ENCODE measurements at regions not wholly inside any gene's neighbourhood (a gene's known extent, or its start where the extent isn't known, plus 50 kb on each side); places are given as distances from the start of the nearest gene placed in this dataset.
"Not testable (repeated sequence)": the region's sequence is repeated elsewhere in the genome, so short reads cannot be mapped to it uniquely, and the experiment has no call there.

DNA sequence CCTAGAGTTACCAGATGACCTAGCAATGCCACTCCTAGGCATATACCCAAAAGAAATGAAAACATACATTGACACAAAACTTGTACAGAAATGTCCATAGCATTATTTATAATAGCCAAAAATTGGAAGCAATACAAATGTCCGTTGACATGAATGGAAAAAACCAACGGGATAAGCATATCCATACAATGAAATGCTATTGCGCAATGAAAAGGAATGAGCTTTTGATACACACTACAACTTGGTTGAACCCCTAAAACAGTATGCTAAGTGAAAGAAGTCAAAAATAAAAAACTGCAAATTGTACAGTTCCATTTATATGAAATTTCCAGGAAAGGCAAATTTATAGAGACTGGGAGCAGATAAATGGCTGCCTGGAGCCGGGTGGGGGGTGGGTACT lies 90.6 kb upstream of the G2E3 start:
- Histone ChIP-seq H3K4me1 (ENCODE audit: control insufficient read depth, insufficient read depth, low read length) (no peaks in the 10 kb centered on the region), H3K27me3 (ENCODE audit: control insufficient read depth, insufficient read depth, low read length) (no peaks in the 10 kb centered on the region), H3K9me3 (replicated peaks; ENCODE audit: control insufficient read depth, low read depth, low read length) (no peaks in the 10 kb centered on the region), H3K4me3 (ENCODE audit: low read length) (no peak overlapping the region), H3K36me3 (ENCODE audit: control insufficient read depth, insufficient read depth, low read length) (no peaks in the 10 kb centered on the region), H3K27ac (ENCODE audit: low read length) (no peak overlapping the region)
- DNase-seq: no peak
- WGBS (ENCODE audit: insufficient coverage): 83% methylated on average over 1 of the region's 4 CpGs

DNA sequence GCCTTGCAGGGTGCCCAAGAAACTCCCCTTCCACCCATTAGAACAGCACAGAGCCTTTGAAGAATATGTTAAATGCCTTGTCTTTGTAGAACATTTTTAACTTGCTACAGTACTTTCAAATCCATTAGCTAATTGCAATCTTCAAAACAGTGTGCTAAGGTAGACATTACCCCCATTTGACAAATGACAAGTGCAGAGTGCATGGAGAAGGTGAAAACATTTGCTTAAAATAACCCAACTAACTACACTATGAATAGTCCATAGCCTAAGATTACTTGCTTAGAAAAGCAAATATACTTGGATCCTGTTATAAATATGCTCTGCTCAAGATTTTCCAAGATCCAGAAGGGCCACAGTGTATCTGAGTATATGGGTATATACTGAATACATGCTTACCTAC lies 87.0 kb upstream of the G2E3 start:
- Histone ChIP-seq H3K27ac (ENCODE audit: low read length) (no peak overlapping the region), H3K36me3 (ENCODE audit: control insufficient read depth, insufficient read depth, low read length) (no peaks in the 10 kb centered on the region), H3K4me1 (ENCODE audit: control insufficient read depth, insufficient read depth, low read length) (no peaks in the 10 kb centered on the region), H3K4me3 (ENCODE audit: low read length) (no peak overlapping the region), H3K9me3 (replicated peaks; ENCODE audit: control insufficient read depth, low read depth, low read length) (no peaks in the 10 kb centered on the region), H3K27me3 (ENCODE audit: control insufficient read depth, insufficient read depth, low read length) (no peaks in the 10 kb centered on the region)
- no peak for DNase-seq

DNA sequence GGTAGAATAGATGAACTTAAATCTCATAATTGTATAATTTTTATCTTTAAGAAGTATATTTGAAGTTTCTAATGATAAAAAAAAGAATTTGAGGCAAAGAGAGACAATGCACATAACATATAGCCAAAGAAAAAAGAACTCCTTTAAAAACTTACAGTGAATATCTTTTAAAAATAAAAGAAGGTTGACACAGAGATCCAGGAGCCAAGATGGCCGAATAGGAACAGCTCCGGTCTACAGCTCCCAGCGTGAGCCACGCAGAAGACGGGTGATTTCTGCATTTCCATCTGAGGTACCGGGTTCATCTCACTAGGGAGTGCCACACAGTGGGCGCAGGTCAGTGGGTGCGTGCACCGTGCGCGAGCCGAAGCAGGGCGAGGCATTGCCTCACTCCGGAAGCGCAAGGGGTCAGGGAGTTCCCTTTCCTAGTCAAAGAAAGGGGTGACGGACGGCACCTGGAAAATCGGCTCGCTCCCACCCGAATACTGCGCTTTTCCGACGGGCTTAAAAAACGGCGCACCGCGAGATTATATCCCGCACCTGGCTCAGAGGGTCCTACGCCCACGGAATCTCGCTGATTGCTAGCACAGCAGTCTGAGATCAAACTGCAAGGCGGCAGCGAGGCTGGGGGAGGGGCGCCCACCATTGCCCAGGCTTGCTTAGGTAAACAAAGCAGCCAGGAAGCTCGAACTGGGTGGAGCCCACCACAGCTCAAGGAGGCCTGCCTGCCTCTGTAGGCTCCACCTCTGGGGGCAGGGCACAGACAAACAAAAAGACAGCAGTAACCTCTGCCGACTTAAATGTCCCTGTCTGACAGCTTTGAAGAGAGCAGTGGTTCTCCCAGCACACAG lies 84.9 kb upstream of the G2E3 start:
- WGBS (ENCODE audit: insufficient coverage): 93% methylated on average over 3 of the region's 36 CpGs
- not testable (repeated sequence) for H3K27me3 ChIP-seq (ENCODE audit: control insufficient read depth, insufficient read depth, low read length); H3K27ac ChIP-seq (ENCODE audit: low read length); H3K36me3 ChIP-seq (ENCODE audit: control insufficient read depth, insufficient read depth, low read length); H3K4me1 ChIP-seq (ENCODE audit: control insufficient read depth, insufficient read depth, low read length); DNase-seq; H3K9me3 ChIP-seq (replicated peaks; ENCODE audit: control insufficient read depth, low read depth, low read length); H3K4me3 ChIP-seq (ENCODE audit: low read length)

DNA sequence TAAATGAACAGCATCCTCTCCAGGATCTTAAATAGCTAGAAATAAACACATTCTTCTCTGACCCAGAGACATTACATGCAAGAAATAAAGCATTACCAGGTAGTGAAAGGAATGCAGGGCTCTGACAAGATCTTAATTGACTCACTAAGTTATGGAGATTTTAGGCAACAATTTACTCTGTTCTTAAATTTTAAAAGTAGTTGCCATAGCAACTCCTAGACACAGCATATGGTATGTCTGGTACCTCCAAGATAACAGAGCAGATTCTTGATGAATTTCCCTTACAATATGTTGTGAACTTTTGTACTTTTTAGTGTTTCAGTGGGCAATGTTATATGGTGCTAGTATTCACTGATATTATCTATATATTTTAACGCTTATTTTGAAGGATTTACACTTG lies 76.7 kb upstream of the G2E3 start:
- no peak for DNase-seq
- Histone ChIP-seq H3K27ac (ENCODE audit: low read length) (no peak overlapping the region), H3K9me3 (replicated peaks; ENCODE audit: control insufficient read depth, low read depth, low read length) (no peaks in the 10 kb centered on the region), H3K36me3 (ENCODE audit: control insufficient read depth, insufficient read depth, low read length) (no peaks in the 10 kb centered on the region), H3K4me1 (ENCODE audit: control insufficient read depth, insufficient read depth, low read length) (no peaks in the 10 kb centered on the region), H3K27me3 (ENCODE audit: control insufficient read depth, insufficient read depth, low read length) (no peaks in the 10 kb centered on the region), H3K4me3 (ENCODE audit: low read length) (no peak overlapping the region)
- no CpG with 5 or more reads among the region's 1 CpG for WGBS (ENCODE audit: insufficient coverage)

DNA sequence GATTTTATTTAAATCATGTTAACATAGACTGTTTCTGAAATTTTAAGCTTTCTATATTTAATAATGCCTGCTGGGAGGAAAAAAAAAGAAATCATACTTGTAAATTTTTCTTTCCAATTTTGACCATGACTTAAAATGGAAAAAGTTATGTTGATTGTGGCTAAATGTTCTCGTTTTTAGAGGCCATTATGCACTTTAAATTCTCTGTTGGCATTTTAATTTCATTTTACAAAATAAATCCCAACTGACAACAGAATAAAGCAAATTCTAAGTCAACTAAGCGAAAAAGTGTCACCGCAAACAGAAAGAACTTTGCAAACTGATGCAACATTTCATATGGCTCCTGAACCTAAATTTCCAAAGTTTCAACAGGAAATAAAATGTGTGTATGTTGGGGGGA lies 74.8 kb upstream of the G2E3 start:
- H3K4me1 ChIP-seq (ENCODE audit: control insufficient read depth, insufficient read depth, low read length): no peaks in the 10 kb centered on the region
- no peak overlapping the region for H3K4me3 ChIP-seq (ENCODE audit: low read length)
- H3K36me3 ChIP-seq (ENCODE audit: control insufficient read depth, insufficient read depth, low read length): no peaks in the 10 kb centered on the region
- no peak for DNase-seq
- no peaks in the 10 kb centered on the region for H3K9me3 ChIP-seq (replicated peaks; ENCODE audit: control insufficient read depth, low read depth, low read length)
- H3K27me3 ChIP-seq (ENCODE audit: control insufficient read depth, insufficient read depth, low read length): no peaks in the 10 kb centered on the region
- no CpG with 5 or more reads among the region's 3 CpGs for WGBS (ENCODE audit: insufficient coverage)
- H3K27ac ChIP-seq (ENCODE audit: low read length): no peak overlapping the region

DNA sequence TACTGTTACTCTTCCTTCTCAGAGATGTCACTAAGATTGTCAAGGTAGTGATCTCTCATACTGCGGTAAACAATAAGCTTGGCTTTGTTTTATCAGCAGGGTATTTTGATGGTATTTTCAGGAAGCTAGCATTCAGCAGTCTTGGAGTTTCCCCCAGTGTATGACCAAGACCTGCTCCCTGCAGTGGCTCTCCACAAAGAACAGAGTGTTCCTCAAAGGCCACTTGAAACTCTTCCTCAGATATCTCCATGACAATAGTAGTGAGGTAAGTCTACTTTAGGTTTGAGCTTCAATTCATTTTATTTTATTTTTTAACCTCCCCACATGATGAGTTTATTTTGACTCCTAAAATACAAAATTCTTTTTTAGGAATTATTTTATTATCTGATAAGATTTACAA lies 74.0 kb upstream of the G2E3 start:
- Histone ChIP-seq H3K36me3 (ENCODE audit: control insufficient read depth, insufficient read depth, low read length) (no peaks in the 10 kb centered on the region), H3K4me1 (ENCODE audit: control insufficient read depth, insufficient read depth, low read length) (no peaks in the 10 kb centered on the region), H3K9me3 (replicated peaks; ENCODE audit: control insufficient read depth, low read depth, low read length) (no peaks in the 10 kb centered on the region), H3K4me3 (ENCODE audit: low read length) (no peak overlapping the region), H3K27me3 (ENCODE audit: control insufficient read depth, insufficient read depth, low read length) (no peaks in the 10 kb centered on the region), H3K27ac (ENCODE audit: low read length) (no peak overlapping the region)
- DNase-seq: no peak
- WGBS (ENCODE audit: insufficient coverage): no CpG with 5 or more reads among the region's 1 CpG

DNA sequence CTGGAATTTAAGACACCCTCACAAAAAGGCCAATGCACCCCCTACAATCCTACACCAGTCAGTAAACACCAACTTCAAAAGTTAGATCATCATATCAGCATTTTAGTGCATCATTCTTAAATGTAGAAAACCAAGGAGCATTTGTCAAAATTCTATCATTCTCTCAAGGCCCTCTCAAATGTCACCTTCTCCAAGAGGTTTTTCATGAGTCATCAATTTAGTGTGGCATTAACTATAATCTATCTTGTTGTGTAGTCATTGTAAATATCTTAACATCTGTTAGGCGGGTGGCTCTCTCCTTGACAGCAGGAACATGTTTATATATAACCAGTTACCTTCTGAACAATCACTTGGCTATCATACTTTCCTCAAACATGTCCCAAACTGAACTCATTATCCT lies 62.1 kb upstream of the G2E3 start:
- DNase-seq: no peak
- Histone ChIP-seq H3K27me3 (ENCODE audit: control insufficient read depth, insufficient read depth, low read length) (no peaks in the 10 kb centered on the region), H3K9me3 (replicated peaks; ENCODE audit: control insufficient read depth, low read depth, low read length) (no peaks in the 10 kb centered on the region), H3K4me1 (ENCODE audit: control insufficient read depth, insufficient read depth, low read length) (no peaks in the 10 kb centered on the region), H3K27ac (ENCODE audit: low read length) (no peak overlapping the region), H3K4me3 (ENCODE audit: low read length) (no peak overlapping the region), H3K36me3 (ENCODE audit: control insufficient read depth, insufficient read depth, low read length) (no peaks in the 10 kb centered on the region)
- WGBS (ENCODE audit: insufficient coverage): no CpG with 5 or more reads among the region's 1 CpG

DNA sequence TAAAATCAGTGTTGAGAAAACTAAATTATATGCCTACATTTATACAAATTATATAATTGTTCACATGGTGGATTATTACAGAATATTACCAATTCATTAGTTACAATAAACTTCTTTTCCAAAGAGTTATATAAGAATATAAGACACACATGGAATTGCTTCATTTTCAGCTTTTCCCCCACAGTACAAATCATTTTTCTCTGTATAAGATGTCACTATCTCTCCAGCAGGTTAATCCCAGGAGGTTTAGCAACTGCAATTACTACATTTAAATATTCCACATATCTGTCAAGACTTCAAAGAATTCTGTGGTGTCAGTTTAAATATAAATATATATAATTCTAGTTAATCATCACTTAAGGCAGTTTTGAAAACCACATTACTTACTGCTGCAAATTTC lies 59.6 kb upstream of the G2E3 start:
- Histone ChIP-seq H3K9me3 (replicated peaks; ENCODE audit: control insufficient read depth, low read depth, low read length) (no peaks in the 10 kb centered on the region), H3K27me3 (ENCODE audit: control insufficient read depth, insufficient read depth, low read length) (no peaks in the 10 kb centered on the region), H3K4me1 (ENCODE audit: control insufficient read depth, insufficient read depth, low read length) (no peaks in the 10 kb centered on the region), H3K27ac (ENCODE audit: low read length) (no peak overlapping the region), H3K4me3 (ENCODE audit: low read length) (no peak overlapping the region), H3K36me3 (ENCODE audit: control insufficient read depth, insufficient read depth, low read length) (no peaks in the 10 kb centered on the region)
- DNase-seq: no peak

DNA sequence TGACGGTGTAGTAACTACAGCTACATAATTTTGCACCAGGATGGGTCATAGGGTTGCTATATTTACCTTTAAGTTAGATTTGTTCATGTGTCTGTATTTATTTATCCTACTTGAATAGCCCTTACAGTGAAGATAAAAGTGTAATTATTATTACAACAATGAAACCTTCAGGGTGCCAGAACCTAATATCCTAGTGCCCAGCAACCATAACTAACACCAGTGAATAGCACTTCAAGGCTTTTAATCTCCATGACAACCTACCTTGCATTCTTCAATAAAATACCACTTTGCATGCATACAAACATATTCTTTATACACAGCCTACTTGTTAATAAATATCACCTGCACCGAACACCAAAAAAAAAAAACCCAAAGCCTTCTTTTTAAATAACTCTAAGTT lies 58.7 kb upstream of the G2E3 start:
- WGBS (ENCODE audit: insufficient coverage): no CpG with 5 or more reads among the region's 2 CpGs
- H3K9me3 ChIP-seq (replicated peaks; ENCODE audit: control insufficient read depth, low read depth, low read length): no peaks in the 10 kb centered on the region
- no peak overlapping the region for H3K27ac ChIP-seq (ENCODE audit: low read length)
- DNase-seq: no peak
- H3K36me3 ChIP-seq (ENCODE audit: control insufficient read depth, insufficient read depth, low read length): no peaks in the 10 kb centered on the region
- H3K4me1 ChIP-seq (ENCODE audit: control insufficient read depth, insufficient read depth, low read length): no peaks in the 10 kb centered on the region
- no peaks in the 10 kb centered on the region for H3K27me3 ChIP-seq (ENCODE audit: control insufficient read depth, insufficient read depth, low read length)
- no peak overlapping the region for H3K4me3 ChIP-seq (ENCODE audit: low read length)

DNA sequence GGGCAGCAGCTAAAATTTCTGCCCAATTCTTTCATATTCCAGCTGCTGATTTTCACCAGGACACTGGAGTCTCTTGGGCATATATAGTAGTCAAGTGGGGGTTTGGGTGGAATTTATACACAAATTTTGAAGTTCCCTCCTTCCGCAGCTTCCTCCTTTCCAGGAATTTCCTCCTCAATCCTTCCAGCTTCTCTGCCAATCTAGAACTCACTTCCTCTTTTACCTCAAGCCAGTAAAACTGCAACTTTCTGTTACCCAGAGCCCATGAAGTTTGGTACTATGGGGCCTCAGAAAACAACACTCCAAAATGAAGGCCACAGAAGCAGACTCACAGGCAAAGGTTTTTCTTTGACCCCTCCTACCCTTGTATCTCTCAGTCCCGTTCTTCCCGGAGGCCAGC lies 51.7 kb upstream of the G2E3 start:
- Histone ChIP-seq H3K4me3 (ENCODE audit: low read length) (no peak overlapping the region), H3K36me3 (ENCODE audit: control insufficient read depth, insufficient read depth, low read length) (no peaks in the 10 kb centered on the region), H3K4me1 (ENCODE audit: control insufficient read depth, insufficient read depth, low read length) (no peaks in the 10 kb centered on the region), H3K27ac (ENCODE audit: low read length) (no peak overlapping the region), H3K9me3 (replicated peaks; ENCODE audit: control insufficient read depth, low read depth, low read length) (no peaks in the 10 kb centered on the region), H3K27me3 (ENCODE audit: control insufficient read depth, insufficient read depth, low read length) (no peaks in the 10 kb centered on the region)
- DNase-seq: no peak
- 83% methylated on average over 2 of the region's 3 CpGs for WGBS (ENCODE audit: insufficient coverage)

All from muscle of leg (tissue), 3 donors.